Body of pancreas (tissue), 4 donors: ENCODE measurements at regions not wholly inside any gene's neighbourhood (a gene's known extent, or its start where the extent isn't known, plus 50 kb on each side); places are given as distances from the start of the nearest gene placed in this dataset.

ENCODE experiments used
- ATAC-seq: fragments of 150-250 bp; one replicate; pipeline ENCODE4 v1.9.1; 2016
- DNase-seq, 4 donors: peaks; one replicate each; pipeline ENCODE4 v3.0.0-alpha.2; 2019
- H3K27ac ChIP-seq, 4 donors: fragments of 200-600 bp; sonication (generic); 1 replicate in 3 of 4; 2 replicates in 1 of 4; pipeline versions ENCODE4 v1.5.1 to v1.6.1; 2016 to 2019; ENCODE audit warnings: mild to moderate bottlenecking in 1 of 4, mixed read lengths in 1 of 4, moderate library complexity in 1 of 4
- H3K27me3 ChIP-seq, 2 donors: fragments of 200-600 bp; sonication (generic); one replicate each; pipeline ENCODE4 v1.6.0; 2016; ENCODE audit warnings: mild to moderate bottlenecking in 1 of 2
- H3K36me3 ChIP-seq, 2 donors: fragments of 200-600 bp; sonication (generic); replicated peaks in 1 of 2; 2 replicates each; pipeline ENCODE4 v1.5.1; 2016; ENCODE audit warnings: low read depth in 2 of 2; ENCODE audit not compliant: insufficient read depth in 1 of 2
- H3K4me1 ChIP-seq: fragments of 200-600 bp; sonication (generic); one replicate; pipeline ENCODE4 v1.6.0; 2016
- H3K4me3 ChIP-seq, 2 donors: fragments of 200-600 bp; sonication (generic); 1 replicate in 1 of 2; 2 replicates in 1 of 2; pipeline ENCODE4 v1.5.1; 2016 to 2019
- H3K9me3 ChIP-seq, 3 donors: fragments of 200-600 bp; sonication (generic); 1 replicate in 2 of 3; 2 replicates in 1 of 3; pipeline ENCODE4 v1.5.1; 2016
- CTCF ChIP-seq, 7 experiments: fragments of 450-650 bp in 4 of 7; fragments of 200-600 bp in 3 of 7; sonication (generic) in 3 of 7; IDR thresholded peaks; one replicate each; pipeline ENCODE4 v1.5.1; 2016 to 2019; ENCODE audit warnings: antibody characterized with exemption in 7 of 7
- POLR2A ChIP-seq, 3 donors: fragments of 450-650 bp; IDR thresholded peaks; one replicate each; pipeline ENCODE4 v1.6.1; 2016; ENCODE audit warnings: antibody characterized with exemption in 3 of 3, mild to moderate bottlenecking in 2 of 3
- WGBS, 2 donors: methylation state at CpG; one replicate each; pipeline ENCODE4 v1.1.5; 2017; 5-methylcytosine and 5-hydroxymethylcytosine counted together
- intact Hi-C: fragments of 100-400 bp; cut with DNase I; formaldehyde crosslinking; loops from one replicate; pipeline ENCODE4 v1.15.1; 2023

- Histone ChIP-seq H3K4me1 (no peaks in the 10 kb centered on the region), H3K27me3 (no peaks in the 10 kb centered on the region), H3K27ac (no peak overlapping the region), H3K36me3 (no peaks in the 10 kb centered on the region), H3K4me3 (no peak overlapping the region), H3K9me3 (no peaks in the 10 kb centered on the region)
- ATAC-seq: no peak
- intact Hi-C loops: no loop called here
- WGBS, 2 donors: 82 to 83% methylated on average over 7 of the region's 7 CpGs
- no peak for DNase-seq
- TF ChIP-seq POLR2A (IDR thresholded peaks at IDR 0.05) (no peak), CTCF (IDR thresholded peaks at IDR 0.05) (no peak)
These were observed 68.7 kb downstream of the MAP10 start for GRCh38 chr1:232873931-232874330.

- TF ChIP-seq POLR2A (IDR thresholded peaks at IDR 0.05) (no peak), CTCF (IDR thresholded peaks at IDR 0.05) (no peak)
- no peak for ATAC-seq
- DNase-seq: no peak
- intact Hi-C loops: no loop called here
- no peaks in the 10 kb centered on the region for H3K4me1 ChIP-seq
- no peaks in the 10 kb centered on the region for H3K9me3 ChIP-seq
- no peaks in the 10 kb centered on the region for H3K36me3 ChIP-seq
- H3K4me3 ChIP-seq: no peak overlapping the region
- 64 to 84% methylated on average over 5 of the region's 5 CpGs for WGBS, 2 donors
- no peak overlapping the region for H3K27ac ChIP-seq
- no peaks in the 10 kb centered on the region for H3K27me3 ChIP-seq
These were observed 70.3 kb downstream of the MAP10 start for GRCh38 chr1:232875536-232875935.

GRCh38 chr1:232876506-232877364 lies 71.5 kb downstream of the MAP10 start:
- intact Hi-C loops: no loop called here
- TF ChIP-seq POLR2A (IDR thresholded peaks at IDR 0.05) (no peak), CTCF (IDR thresholded peaks at IDR 0.05) (no peak)
- Histone ChIP-seq H3K4me3 (no peak overlapping the region), H3K9me3 (no peaks in the 10 kb centered on the region), H3K27me3 (no peaks in the 10 kb centered on the region), H3K4me1 (no peaks in the 10 kb centered on the region), H3K36me3 (no peaks in the 10 kb centered on the region), H3K27ac (no peak overlapping the region)
- DNase-seq (no peak), ATAC-seq (no peak)
- 77 to 81% methylated on average over 11 of the region's 11 CpGs for WGBS, 2 donors

GRCh38 chr1:232877365-232878028 lies 72.3 kb downstream of the MAP10 start:
- intact Hi-C loops: no loop called here
- Histone ChIP-seq H3K4me1 (no peaks in the 10 kb centered on the region), H3K9me3 (no peaks in the 10 kb centered on the region), H3K36me3 (no peaks in the 10 kb centered on the region), H3K27me3 (no peaks in the 10 kb centered on the region), H3K27ac (no peak overlapping the region), H3K4me3 (no peak overlapping the region)
- WGBS, 2 donors: 68 to 82% methylated on average over 6 to 10 of the region's 10 CpGs
- no peak for DNase-seq
- no peak for TF ChIP-seq CTCF (IDR thresholded peaks at IDR 0.05)
- TF ChIP-seq POLR2A (IDR thresholded peaks at IDR 0.05): no peak
- ATAC-seq: no peak
